Astrocyte (in vitro differentiated cells and primary cell): ENCODE measurements at regions not wholly inside any gene's neighbourhood (a gene's known extent, or its start where the extent isn't known, plus 50 kb on each side); places are given as distances from the start of the nearest gene placed in this dataset.
A peak's percentile ranks its signal among the peaks of the same experiment; 100 is the strongest.

Experiments used
- DNase-seq: peaks from one replicate; pipeline ENCODE4 v3.0.0-alpha.2; 2010; ENCODE audit warnings: low read depth
- FAIRE-seq: peaks from 2 replicates; lab custom pipeline; 2011; peaks lifted over from hg19 to GRCh38; lab: Jason Lieb, UNC
- H2AFZ ChIP-seq: 2 replicates; pipeline ENCODE4 v1.6.0; 2012; ENCODE audit warnings: low read depth, low read length, inconsistent platforms
- H3K27ac ChIP-seq: 2 replicates; pipeline ENCODE4 v1.5.1; 2011; ENCODE audit warnings: low read depth, low read length, inconsistent platforms
- H3K27me3 ChIP-seq: 2 replicates; pipeline ENCODE4 v1.6.0; 2011; ENCODE audit warnings: low read length, inconsistent platforms; ENCODE audit not compliant: insufficient read depth
- H3K36me3 ChIP-seq: 2 replicates; pipeline ENCODE4 v1.5.1; 2011; ENCODE audit warnings: low read length, inconsistent platforms; ENCODE audit not compliant: insufficient read depth
- H3K4me1 ChIP-seq: 2 replicates; pipeline ENCODE4 v1.5.1; 2011; ENCODE audit warnings: low read length, inconsistent platforms; ENCODE audit not compliant: insufficient read depth
- H3K4me2 ChIP-seq: 2 replicates; pipeline ENCODE4 v1.6.0; 2012; ENCODE audit warnings: low read length, inconsistent platforms
- H3K4me3 ChIP-seq: 2 replicates; pipeline ENCODE4 v1.5.1; 2011; ENCODE audit warnings: low read depth, mild to moderate bottlenecking, low read length, inconsistent platforms; ENCODE audit not compliant: insufficient read depth
- H3K79me2 ChIP-seq: 2 replicates; pipeline ENCODE4 v1.6.0; 2012; ENCODE audit warnings: mild to moderate bottlenecking, low read length, inconsistent platforms; ENCODE audit not compliant: insufficient read depth
- H3K9ac ChIP-seq: 2 replicates; pipeline ENCODE4 v1.6.0; 2012; ENCODE audit warnings: mild to moderate bottlenecking, low read length, inconsistent platforms
- H3K9me3 ChIP-seq: 2 replicates; pipeline ENCODE4 v1.5.1; 2012; ENCODE audit warnings: low read depth, mild to moderate bottlenecking, low read length, inconsistent platforms; ENCODE audit not compliant: insufficient read depth
- H4K20me1 ChIP-seq: 2 replicates; pipeline ENCODE4 v1.6.0; 2012; ENCODE audit warnings: low read length, inconsistent platforms; ENCODE audit not compliant: insufficient read depth
- H3K27ac Mint-ChIP-seq: one replicate; pipeline ENCODE4 v1.8.0; 2021; ENCODE audit warnings: mild to moderate bottlenecking, mixed read lengths; ENCODE audit not compliant: unreplicated experiment
- H3K27me3 Mint-ChIP-seq: one replicate; pipeline ENCODE4 v1.8.0; 2021; ENCODE audit warnings: low read depth, mixed read lengths; ENCODE audit not compliant: unreplicated experiment
- H3K36me3 Mint-ChIP-seq: one replicate; pipeline ENCODE4 v1.8.0; 2021; ENCODE audit warnings: low read depth, mixed read lengths; ENCODE audit not compliant: unreplicated experiment
- H3K4me1 Mint-ChIP-seq: one replicate; pipeline ENCODE4 v1.8.0; 2021; ENCODE audit warnings: low read depth, mixed read lengths; ENCODE audit not compliant: unreplicated experiment
- H3K4me3 Mint-ChIP-seq: one replicate; pipeline ENCODE4 v1.8.0; 2021; ENCODE audit warnings: mild to moderate bottlenecking, moderate library complexity, mixed read lengths; ENCODE audit not compliant: unreplicated experiment
- H3K9me3 Mint-ChIP-seq: one replicate; pipeline ENCODE4 v1.8.0; 2021; ENCODE audit warnings: mild to moderate bottlenecking, mixed read lengths; ENCODE audit not compliant: unreplicated experiment
- EZH2 ChIP-seq: IDR thresholded peaks from 2 replicates; pipeline ENCODE4 v1.6.1; 2012; ENCODE audit warnings: mild to moderate bottlenecking, low read length, inconsistent platforms; ENCODE audit not compliant: insufficient read depth
- TF ChIP-seq, protein P1 (sequence below): IDR thresholded peaks from 2 replicates; pipeline ENCODE4 v1.5.1; 2011; ENCODE audit warnings: low read depth, mild to moderate bottlenecking, inconsistent platforms, low read length, moderate library complexity; ENCODE audit not compliant: insufficient read depth

DNA sequence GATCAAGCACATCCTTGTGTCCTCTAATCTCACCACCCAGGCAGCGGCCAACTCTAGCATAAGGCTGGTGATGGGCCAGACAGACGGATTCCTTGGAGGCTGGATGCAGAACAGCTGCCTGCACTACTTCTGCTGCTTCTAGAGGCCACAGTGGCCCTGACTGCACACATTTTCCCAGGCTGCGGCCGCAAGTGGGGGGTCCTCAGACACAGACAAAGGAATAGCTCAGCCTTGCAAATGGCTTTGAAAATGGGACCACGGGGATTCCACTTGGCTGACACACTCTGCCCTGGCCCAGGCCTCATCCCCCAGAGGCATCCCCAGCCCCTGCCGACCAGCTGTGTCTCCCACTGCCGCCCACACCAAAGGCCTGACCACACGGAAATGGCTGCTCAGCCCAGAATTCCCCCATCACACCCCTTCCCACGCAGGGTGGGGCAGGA, 540.8 kb downstream of the BNC2 start:
- Histone ChIP-seq H3K4me2 (peak overlapping the region; percentile 25), H3K9ac (peak overlapping the region; percentile 62), H3K36me3 (no peaks in the 10 kb centered on the region), H3K27me3 (no peaks in the 10 kb centered on the region), H2AFZ (peak overlapping the region; percentile 27), H4K20me1 (no peaks in the 10 kb centered on the region), H3K79me2 (no peaks in the 10 kb centered on the region), H3K4me3 (no peak overlapping the region), H3K9me3 (no peaks in the 10 kb centered on the region), H3K27ac (peak overlapping the region; percentile 69), H3K4me1 (peaks cover 14% of the 10 kb centered on the region)
- FAIRE-seq (no peak), DNase-seq (peak; percentile 86)
- Mint-ChIP-seq H3K27me3 (no peaks in the 10 kb centered on the region), H3K4me1 (peaks cover 36% of the 10 kb centered on the region), H3K27ac (peak overlapping the region; percentile 97), H3K4me3 (no peak overlapping the region), H3K9me3 (peaks cover 9% of the 10 kb centered on the region), H3K36me3 (peaks cover 3% of the 10 kb centered on the region)
- TF ChIP-seq, protein P1, sequence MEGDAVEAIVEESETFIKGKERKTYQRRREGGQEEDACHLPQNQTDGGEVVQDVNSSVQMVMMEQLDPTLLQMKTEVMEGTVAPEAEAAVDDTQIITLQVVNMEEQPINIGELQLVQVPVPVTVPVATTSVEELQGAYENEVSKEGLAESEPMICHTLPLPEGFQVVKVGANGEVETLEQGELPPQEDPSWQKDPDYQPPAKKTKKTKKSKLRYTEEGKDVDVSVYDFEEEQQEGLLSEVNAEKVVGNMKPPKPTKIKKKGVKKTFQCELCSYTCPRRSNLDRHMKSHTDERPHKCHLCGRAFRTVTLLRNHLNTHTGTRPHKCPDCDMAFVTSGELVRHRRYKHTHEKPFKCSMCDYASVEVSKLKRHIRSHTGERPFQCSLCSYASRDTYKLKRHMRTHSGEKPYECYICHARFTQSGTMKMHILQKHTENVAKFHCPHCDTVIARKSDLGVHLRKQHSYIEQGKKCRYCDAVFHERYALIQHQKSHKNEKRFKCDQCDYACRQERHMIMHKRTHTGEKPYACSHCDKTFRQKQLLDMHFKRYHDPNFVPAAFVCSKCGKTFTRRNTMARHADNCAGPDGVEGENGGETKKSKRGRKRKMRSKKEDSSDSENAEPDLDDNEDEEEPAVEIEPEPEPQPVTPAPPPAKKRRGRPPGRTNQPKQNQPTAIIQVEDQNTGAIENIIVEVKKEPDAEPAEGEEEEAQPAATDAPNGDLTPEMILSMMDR: no peak
- no peak for TF ChIP-seq EZH2

DNA sequence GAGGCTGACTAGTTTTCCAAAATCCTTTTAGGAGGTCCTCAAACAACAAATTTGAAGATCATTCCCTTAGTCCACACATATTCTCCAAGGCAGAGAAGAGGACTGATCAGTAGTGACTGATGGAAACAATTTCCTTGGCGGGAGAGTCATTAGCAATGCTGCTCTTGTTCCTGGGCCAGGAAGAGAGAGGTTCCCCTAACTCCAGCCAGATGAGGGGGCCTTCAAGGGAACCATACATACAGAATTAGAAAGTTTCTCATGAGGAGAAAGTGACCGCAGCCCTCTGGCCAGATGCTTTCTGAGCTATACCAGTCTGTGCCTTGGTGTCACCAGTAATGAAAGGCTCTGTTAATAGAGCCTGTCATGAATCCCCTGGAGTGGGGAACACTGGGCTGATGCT, 539.4 kb downstream of the BNC2 start:
- no peak overlapping the region for H2AFZ ChIP-seq
- no peak overlapping the region for H3K4me2 ChIP-seq

DNA sequence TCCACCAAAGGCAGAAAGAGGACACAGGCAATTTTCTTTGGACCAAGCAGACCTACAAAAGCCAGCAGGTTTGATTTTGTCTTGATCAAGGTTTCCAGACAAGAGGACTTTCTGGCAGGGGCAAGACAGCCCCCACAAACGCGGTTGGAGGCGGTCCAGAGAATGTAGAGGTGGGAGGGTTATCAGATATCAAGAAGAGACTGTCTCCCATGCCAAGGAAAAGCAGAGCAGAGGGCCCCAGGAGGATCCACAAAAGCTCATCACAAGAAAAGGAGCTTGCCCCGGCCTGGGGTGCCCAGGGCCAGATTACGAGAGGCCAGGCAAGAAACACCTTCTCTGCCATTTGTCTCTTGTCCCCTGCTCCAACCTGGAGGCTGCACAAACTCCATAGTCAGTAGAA, 538.9 kb downstream of the BNC2 start:
- peaks cover 45% of the 10 kb centered on the region for H3K4me1 Mint-ChIP-seq
- peaks cover 3% of the 10 kb centered on the region for H3K36me3 Mint-ChIP-seq
- TF ChIP-seq EZH2: no peak
- no peaks in the 10 kb centered on the region for H3K9me3 ChIP-seq
- no peak overlapping the region for H3K4me3 ChIP-seq
- no peak for DNase-seq
- H3K9ac ChIP-seq: no peak overlapping the region
- H3K4me1 ChIP-seq: peaks cover 26% of the 10 kb centered on the region
- H3K27ac ChIP-seq: no peak overlapping the region
- no peak overlapping the region for H3K4me2 ChIP-seq
- no peaks in the 10 kb centered on the region for H4K20me1 ChIP-seq
- no peaks in the 10 kb centered on the region for H3K36me3 ChIP-seq
- no peak for FAIRE-seq
- no peaks in the 10 kb centered on the region for H3K79me2 ChIP-seq
- H3K27me3 Mint-ChIP-seq: no peaks in the 10 kb centered on the region
- H2AFZ ChIP-seq: no peak overlapping the region
- H3K27ac Mint-ChIP-seq: peak overlapping the region; percentile 90
- no peaks in the 10 kb centered on the region for H3K27me3 ChIP-seq
- H3K9me3 Mint-ChIP-seq: peaks cover 15% of the 10 kb centered on the region
- H3K4me3 Mint-ChIP-seq: no peak overlapping the region

More for the DNA sequence above, 539.4 kb downstream of the BNC2 start:
- no peak for DNase-seq
- Histone ChIP-seq H4K20me1 (no peaks in the 10 kb centered on the region), H3K4me3 (no peak overlapping the region), H3K4me1 (peaks cover 21% of the 10 kb centered on the region), H3K27me3 (no peaks in the 10 kb centered on the region), H3K9ac (no peak overlapping the region), H3K79me2 (no peaks in the 10 kb centered on the region), H3K36me3 (no peaks in the 10 kb centered on the region), H3K9me3 (no peaks in the 10 kb centered on the region), H3K27ac (no peak overlapping the region)
- Mint-ChIP-seq H3K27ac (peak overlapping the region; percentile 90), H3K9me3 (peaks cover 15% of the 10 kb centered on the region), H3K4me3 (no peak overlapping the region), H3K36me3 (peaks cover 3% of the 10 kb centered on the region), H3K27me3 (no peaks in the 10 kb centered on the region), H3K4me1 (peaks cover 43% of the 10 kb centered on the region)
- TF ChIP-seq, protein P1: no peak
- TF ChIP-seq EZH2: no peak
- FAIRE-seq: no peak
